ENCODE measurements at regions not wholly inside any gene's neighbourhood (a gene's known extent, or its start where the extent isn't known, plus 50 kb on each side); places are given as distances from the start of the nearest gene placed in this dataset.

- Histone ChIP-seq H3K36me3 (peaks cover 7% of the 10 kb centered on the region), H3K27me3 (ENCODE audit: low read depth) (no peaks in the 10 kb centered on the region), H3K9me3 (replicated peaks) (peaks cover 38% of the 10 kb centered on the region), H3K27ac (replicated peaks) (no peak overlapping the region), H3K4me3 (no peak overlapping the region), H3K4me1 (peaks cover 32% of the 10 kb centered on the region)
- intact Hi-C loops (cut with micrococcal nuclease), result no loop called here
- DNase-seq, result no peak
- no peak for TF ChIP-seq CTCF (IDR thresholded peaks at IDR 0.05; ENCODE audit: borderline replicate concordance)
These were observed 75.1 kb downstream of the CRPPA start for GRCh38 chr7:16345979-16346958.

GRCh38 chr7:16344927-16345326 is 76.4 kb downstream of the CRPPA start:
- intact Hi-C loops (cut with micrococcal nuclease), result no loop called here
- Histone ChIP-seq H3K27ac (replicated peaks) (no peak overlapping the region), H3K9me3 (replicated peaks) (peaks cover 25% of the 10 kb centered on the region), H3K36me3 (peaks cover 4% of the 10 kb centered on the region), H3K27me3 (ENCODE audit: low read depth) (no peaks in the 10 kb centered on the region), H3K4me3 (no peak overlapping the region), H3K4me1 (peaks cover 36% of the 10 kb centered on the region)
- TF ChIP-seq CTCF (IDR thresholded peaks at IDR 0.05; ENCODE audit: borderline replicate concordance), result no peak
- DNase-seq, result no peak

- no peak overlapping the region for H3K27ac ChIP-seq (replicated peaks)
- no peak for DNase-seq
- H3K36me3 ChIP-seq, result no peaks in the 10 kb centered on the region
- no peaks in the 10 kb centered on the region for H3K27me3 ChIP-seq (ENCODE audit: low read depth)
- H3K4me1 ChIP-seq, result peaks cover 36% of the 10 kb centered on the region
- H3K4me3 ChIP-seq, result no peak overlapping the region
- TF ChIP-seq CTCF (IDR thresholded peaks at IDR 0.05; ENCODE audit: borderline replicate concordance), result no peak
- intact Hi-C loops (cut with micrococcal nuclease), result no loop called here
- H3K9me3 ChIP-seq (replicated peaks), result peaks cover 26% of the 10 kb centered on the region
These were observed 77.7 kb downstream of the CRPPA start for GRCh38 chr7:16343612-16344011.

- Histone ChIP-seq H3K4me3 (no peak overlapping the region), H3K27me3 (ENCODE audit: low read depth) (no peaks in the 10 kb centered on the region), H3K27ac (replicated peaks) (no peak overlapping the region), H3K36me3 (peaks cover 9% of the 10 kb centered on the region), H3K4me1 (peaks cover 4% of the 10 kb centered on the region), H3K9me3 (replicated peaks) (peaks cover 52% of the 10 kb centered on the region)
- no peak for TF ChIP-seq CTCF (IDR thresholded peaks at IDR 0.05; ENCODE audit: borderline replicate concordance)
- DNase-seq, result no peak
- intact Hi-C loops (cut with micrococcal nuclease), result no loop called here
These were observed 83.3 kb downstream of the CRPPA start for GRCh38 chr7:16338065-16338464.

- H3K36me3 ChIP-seq, result no peaks in the 10 kb centered on the region
- no peak overlapping the region for H3K27ac ChIP-seq (replicated peaks)
- H3K4me1 ChIP-seq, result no peaks in the 10 kb centered on the region
- TF ChIP-seq CTCF (IDR thresholded peaks at IDR 0.05; ENCODE audit: borderline replicate concordance), result no peak
- DNase-seq, result no peak
- no peak overlapping the region for H3K4me3 ChIP-seq
- intact Hi-C loops (cut with micrococcal nuclease), result no loop called here
- H3K9me3 ChIP-seq (replicated peaks), result no peaks in the 10 kb centered on the region
- H3K27me3 ChIP-seq (ENCODE audit: low read depth), result no peaks in the 10 kb centered on the region
These were observed 95.2 kb downstream of the CRPPA start for GRCh38 chr7:16326106-16326505.
